HG02763 (cell line): ENCODE measurements at regions not wholly inside any gene's neighbourhood (a gene's known extent, or its start where the extent isn't known, plus 50 kb on each side); places are given as distances from the start of the nearest gene placed in this dataset.

Experiments used
- ATAC-seq: cut with Tn5 transposase; IDR thresholded peaks from one replicate; pipeline ENCODE4 v1.9.1; 2021; ENCODE audit warnings: mild to moderate bottlenecking, moderate library complexity; ENCODE audit not compliant: unreplicated experiment

DNA sequence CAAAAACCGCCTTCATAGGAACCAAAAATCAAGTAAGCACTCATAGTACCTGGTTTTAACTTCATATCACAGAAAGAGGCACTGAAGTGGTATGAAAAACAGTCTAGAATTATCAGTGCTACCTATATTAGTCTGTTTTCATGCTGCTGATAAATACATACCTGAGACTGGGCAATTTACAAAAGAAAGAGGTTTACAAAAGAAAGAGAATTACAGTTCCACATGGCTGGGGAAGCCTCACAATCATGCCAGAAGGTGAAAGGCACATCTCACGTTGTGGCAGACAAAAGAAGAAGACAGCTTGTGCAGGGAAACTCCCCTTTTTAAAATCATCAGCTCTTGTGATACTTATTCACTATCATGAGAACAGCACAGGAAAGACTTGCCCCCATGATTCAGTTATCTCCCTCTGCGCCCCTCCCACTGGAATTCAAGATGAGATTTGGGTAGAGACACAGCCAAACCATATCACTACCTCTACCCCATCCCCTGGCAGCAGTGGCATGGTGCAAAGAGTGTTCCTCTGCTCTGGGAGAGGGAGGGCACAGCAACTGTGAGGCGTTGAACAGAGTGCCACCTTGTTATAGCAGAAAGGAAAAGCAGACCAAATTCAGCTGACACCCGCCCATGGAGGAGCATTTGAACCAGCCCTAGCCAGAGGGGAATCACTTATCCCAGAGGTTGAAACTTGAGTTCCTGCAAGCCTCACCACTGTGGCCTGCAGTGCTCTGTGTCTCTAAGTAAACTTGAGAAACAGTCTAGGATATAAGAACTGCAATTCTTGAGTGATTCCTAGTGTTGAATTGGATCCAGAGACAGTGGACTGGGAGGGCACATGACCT, 61.9 kb upstream of the PTPRZ1 start:
- no peak for ATAC-seq

DNA sequence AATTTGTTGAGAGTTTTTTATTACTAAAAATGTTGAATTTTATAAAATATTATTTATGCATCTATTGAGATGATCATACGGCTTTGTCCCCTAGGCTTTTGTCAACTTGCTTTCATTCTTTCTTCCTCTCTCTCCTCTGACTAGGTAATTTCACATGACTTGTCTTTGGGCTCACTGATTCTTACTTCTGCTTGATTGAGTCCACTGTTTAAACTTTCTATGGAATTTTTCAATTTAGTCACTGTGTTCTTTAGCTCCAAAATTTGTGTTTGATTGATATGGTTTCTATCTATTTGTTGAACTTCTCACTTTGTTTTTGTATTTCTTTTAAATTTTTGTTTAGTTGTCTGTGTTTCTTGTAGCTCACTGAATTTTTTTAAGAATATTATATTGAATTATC, 65.9 kb upstream of the PTPRZ1 start:
- ATAC-seq = no peak

DNA sequence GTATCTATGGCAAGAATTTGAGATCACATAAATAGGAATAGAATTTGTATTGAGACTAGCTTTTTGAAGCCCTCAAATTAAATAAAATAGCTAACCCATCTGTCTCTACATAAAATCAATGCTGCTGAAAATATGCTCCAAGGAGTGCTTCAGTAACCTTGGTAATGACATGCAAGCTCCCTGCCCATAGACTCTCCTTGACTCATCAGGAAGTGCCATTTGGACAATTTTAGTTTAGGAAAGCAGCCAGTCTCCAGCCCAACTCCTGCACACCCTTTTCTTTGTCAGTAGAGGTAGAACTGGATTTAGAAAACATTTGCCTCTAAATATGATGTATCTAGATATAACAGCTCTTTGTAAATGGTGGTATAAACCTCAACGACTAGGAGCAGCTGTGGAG, 69.9 kb upstream of the PTPRZ1 start:
- no peak for ATAC-seq

DNA sequence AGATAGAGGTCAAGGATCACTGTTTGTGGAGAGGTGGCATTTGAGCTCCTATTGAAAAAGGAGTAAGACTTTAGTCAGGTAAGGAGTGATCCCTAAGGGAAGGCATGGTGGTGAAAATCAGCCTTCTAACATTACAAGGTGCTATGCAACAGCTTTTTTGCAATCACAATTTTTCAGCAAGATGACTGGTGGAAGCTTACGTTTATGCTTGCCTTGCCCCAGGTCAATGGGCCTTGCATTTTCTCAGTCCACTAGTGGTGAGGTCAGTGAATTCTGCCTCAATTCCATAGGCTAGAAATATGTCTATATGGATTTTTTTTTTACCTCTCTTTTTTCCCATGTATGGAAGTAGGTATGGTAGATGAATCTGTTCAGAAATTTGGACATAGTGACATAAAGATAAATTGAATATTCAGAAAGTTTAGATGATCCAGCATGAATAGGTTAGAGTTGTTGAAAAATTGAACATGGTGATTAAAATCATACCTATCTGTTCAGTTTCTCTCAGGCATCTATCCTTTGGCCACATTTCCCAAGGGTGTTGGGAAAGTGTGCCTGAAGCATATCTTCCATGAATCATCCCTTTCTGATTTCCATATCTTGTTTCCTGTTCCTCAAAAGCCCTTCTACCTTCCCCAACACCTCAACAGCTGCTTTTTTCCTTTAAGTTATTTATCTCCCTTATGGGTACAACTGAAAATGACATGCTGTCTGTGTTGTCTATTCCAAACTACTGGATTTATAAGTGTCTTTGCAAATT, 71.9 kb upstream of the PTPRZ1 start:
- ATAC-seq = no peak

DNA sequence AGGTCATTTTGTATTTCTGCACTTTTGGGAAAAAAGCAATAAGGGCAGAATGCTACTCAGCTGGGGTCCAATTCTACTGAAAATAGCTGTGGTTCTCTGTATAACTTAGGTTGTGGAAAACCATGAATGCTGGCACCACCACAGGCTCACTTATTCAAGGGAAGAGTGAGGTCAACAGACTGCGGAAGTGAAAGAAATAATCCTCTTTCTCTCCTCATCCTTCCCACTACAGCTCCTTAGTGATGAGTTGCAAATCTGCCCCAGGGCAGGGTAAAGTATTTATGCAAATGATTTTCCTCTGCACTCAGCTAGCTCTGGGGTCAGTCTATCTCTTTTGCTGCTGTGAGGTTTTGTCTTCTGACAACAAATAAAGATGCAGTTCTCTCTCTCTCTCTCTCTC, 74.1 kb upstream of the PTPRZ1 start:
- ATAC-seq = no peak

DNA sequence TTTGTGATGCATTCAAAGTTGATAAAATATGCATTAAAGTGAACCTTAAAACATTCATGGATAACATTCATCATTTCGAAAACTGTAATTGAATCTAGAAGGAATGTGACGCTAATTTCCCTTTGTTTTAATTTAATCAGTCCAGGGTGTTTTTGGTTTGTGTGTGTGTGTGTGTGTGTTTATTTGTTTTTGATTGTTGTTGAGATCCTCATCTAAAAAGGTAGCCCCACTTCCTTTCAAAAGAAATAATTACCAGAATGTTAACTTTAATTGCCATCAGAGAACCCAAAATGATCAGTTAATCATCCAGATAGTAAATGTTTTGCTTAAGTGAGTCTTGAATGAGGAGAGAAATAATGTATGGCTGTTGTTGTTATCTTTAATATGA, 74.5 kb upstream of the PTPRZ1 start:
- ATAC-seq = no peak

DNA sequence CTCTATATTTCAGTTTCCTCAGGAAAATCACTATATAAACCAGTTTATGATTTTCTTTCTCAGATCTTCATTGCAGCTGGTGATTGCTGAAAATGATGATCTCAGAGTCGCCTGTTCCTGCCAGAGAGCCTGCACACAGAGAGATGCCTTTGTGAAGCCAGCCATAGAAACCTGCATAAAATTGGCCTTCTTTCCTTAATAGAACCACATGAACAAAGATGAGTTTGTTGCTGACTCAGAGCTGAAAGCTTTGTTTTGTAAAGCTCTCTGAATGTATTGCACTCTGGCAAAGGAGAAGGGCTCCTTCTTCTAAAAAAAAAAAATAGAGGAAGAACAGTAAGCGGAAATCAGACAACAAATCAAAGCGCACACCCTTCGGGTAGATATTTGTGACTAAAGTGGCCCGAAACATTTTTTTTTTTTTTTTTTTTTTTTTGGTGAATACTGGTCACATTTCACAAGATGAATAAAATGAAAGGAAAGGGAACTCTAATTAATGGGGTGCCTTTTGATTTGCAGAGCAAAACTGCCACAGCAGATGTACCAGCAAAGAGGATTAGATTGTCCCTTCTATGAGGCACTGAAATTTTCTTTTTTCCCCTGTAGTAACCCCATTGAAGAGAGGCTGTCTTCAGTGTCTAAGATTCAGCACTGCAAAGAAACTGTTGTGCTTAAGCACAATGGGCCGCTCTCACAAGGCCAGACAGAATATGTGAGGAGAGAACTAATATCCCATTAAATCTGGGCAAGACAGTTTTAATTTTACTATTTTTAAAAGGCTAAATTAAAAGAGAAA, 75.1 kb upstream of the PTPRZ1 start:
- no peak for ATAC-seq

DNA sequence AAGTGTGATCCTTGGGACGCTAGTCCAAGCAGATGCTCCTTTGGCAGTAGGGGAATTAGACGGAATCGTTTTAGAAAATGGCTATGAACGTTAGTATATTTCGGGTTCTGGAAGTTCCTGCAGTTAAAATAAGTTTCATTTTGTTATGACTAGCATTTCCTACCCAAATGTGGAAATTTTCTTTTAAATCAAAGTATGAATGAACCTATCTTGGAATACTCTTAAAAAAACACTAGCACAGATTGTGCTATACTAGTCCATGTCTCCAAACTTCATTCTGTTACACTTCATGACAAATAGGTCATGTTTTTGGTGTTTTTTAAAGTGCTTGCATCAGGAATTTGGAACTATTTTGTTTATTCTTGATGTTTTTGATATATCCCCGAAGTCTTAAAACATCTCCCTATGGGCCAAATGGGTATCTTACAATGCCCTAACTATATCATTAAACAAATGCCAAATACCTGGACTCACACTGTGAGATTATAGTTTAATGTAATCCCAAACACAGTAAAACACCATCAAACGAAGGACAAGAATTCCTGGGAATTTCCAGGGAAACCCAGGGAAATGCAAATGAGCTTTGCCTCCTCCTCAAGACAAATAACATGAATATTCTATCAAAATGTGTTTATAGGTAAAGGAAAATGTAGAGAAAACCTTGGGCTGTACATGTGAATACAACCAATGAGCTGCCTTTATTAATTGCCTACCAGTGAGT, 75.9 kb upstream of the PTPRZ1 start:
- no peak for ATAC-seq

DNA sequence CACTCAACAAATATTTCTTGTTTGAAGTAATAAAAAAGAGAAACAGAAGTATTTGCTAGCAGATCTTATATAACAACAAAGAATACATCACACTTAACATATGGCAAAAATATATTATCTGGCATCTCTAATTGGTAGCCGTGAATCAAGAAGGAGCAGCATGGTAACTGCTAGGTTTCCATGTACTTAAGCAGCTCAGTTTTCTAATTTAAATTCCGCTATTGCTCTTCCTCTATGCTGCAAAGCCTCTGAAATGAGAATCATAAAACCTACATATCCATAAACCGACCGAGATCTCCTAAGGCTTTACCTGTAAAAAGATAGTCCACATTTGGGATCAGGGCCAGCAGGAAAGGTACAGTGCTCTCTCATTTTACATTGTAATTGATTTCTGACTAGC, 76.6 kb upstream of the PTPRZ1 start:
- ATAC-seq = no peak

DNA sequence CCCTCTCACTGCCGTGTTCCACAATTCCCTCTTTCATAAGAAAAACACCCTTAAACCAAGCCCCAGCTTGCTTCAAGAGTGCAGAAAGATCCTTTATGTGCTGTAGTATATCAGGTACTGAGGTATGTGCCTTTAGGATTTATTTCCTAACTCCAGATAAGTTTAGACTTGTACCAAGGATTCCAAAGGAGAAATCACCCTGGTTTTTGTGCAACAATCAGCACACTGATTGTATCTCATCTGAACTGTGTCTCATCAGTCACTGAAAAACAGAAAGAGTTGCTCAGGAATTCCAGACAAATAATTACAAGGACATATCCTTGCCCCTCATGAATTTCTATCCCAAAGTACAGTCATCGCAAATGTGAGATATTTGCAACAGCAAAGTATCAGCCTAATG, 77.2 kb upstream of the PTPRZ1 start:
- ATAC-seq = no peak

DNA sequence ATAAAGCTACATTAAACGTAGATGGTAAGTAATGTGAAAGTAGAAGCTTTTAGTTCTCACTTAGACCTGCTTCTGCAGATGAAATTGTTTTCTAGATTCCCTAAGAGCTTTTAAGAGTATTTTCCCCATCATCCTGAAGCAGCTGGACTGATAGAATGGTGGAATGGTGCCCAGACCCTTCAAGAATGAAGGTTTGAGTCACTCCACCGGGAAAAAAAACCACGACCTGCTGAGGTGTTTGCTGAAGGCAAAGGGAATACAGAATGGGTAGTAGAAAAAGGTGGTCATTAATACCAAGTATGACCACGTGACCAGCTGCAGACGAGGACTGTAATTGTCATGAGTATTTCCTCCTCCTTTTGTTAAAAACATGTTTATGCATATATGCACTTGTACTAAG, 79.2 kb upstream of the PTPRZ1 start:
- ATAC-seq = no peak

DNA sequence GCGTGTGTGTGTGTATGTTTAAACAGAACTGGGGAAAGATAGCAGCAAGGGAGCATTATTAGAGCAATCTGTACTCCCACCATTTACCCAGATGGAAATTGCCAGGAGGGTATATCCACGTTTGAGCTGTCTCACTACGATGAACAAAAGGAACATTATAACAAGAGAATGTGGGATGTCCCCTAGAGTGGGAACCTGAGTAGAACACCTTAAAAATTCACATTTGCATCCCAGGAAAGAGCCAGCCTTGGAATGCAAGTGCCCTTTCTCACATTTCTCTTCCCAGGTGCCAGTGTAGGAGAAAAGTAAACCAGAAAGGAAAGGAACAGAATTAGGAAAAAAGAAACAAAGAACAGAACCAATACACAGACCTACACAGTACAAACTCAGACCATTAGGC, 95.3 kb upstream of the PTPRZ1 start:
- no peak for ATAC-seq

DNA sequence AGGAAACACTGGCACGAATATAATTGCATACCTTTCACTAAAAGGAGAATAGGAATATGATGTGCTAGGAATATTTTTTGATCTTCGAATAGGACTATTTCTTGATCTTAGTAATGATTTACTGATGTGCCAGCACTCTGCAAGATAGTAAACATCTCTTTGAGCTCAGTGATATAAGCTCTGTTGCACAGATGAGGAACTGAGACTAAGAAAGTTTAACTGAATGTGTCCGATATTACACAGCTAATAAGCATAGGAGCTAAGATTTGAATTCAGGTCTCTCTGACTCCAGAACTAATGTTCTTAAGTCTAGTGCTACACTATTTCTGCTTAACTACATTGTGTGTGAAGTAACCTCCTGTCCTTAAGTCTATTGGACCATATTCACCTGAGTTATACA, 98.4 kb upstream of the PTPRZ1 start:
- ATAC-seq = no peak

DNA sequence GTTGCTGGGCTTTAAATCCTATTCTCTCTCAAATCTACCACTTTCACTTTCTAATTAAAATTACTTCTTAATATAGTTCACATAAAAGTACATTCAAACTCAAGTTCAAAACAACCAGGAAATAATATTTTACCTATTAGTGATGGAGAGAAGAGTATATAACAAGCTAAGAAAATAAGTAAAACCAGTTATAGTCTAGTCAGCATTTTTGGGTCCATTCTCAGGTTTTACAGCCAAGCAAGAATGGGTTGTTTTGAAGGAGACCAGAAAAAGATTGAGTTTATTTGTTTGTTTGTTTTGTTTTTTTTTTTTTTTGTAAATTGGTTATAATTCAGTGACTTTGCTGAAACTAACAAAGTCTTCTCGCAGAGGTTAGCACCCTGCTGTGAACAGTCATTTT, 106.3 kb upstream of the PTPRZ1 start:
- no peak for ATAC-seq

DNA sequence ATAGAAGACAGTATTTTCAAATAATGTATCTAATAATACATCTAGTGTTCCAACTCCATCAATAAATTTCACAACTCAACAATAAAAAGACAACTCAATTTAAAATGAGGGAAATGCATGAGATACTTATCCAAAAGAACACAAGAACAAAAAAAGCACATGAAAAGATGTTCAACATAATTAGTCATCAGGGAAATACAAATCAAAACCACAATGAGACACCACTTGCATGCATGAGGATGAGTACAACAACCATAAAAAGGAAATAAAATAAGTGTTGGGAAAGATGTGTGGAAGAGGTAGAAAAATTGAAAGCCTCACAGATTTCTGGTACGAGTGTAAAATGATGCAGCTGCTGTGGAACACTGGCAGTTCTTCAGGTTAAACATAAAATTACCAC, 111.6 kb upstream of the PTPRZ1 start:
- no peak for ATAC-seq

DNA sequence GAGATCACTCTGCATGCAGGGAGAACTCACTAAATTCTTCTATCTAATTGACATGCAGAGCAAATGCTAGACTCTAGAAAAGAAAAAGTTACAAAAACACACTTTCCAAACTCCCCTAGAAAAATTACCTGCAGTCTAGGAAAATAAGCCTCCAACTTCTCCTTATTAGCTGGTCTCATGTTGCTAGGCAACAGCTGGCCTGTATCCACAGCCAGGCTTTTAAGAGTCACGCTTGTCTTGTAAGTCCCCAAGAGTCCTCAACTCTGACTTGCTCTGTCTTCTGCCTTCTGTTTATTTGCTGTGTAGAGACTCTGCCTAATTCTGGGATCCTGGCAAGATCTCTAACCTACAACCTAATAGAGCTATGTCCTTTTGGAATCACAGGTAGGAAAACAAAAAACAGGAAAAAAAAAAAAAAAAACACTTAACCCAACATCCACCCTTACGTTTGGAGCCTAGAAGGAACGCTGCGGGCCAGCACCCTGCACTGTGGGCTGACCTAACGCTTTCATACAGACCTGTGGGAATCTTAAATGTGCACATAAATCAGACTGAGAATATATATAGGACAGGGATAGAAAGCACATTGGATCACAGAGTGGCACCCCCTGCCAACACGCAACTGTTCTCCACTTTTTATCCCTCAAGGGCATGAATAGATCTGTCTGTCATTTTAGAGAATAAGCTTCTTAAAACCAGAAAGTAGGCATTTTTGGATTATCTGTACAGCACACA, 117.0 kb upstream of the PTPRZ1 start:
- ATAC-seq = no peak

DNA sequence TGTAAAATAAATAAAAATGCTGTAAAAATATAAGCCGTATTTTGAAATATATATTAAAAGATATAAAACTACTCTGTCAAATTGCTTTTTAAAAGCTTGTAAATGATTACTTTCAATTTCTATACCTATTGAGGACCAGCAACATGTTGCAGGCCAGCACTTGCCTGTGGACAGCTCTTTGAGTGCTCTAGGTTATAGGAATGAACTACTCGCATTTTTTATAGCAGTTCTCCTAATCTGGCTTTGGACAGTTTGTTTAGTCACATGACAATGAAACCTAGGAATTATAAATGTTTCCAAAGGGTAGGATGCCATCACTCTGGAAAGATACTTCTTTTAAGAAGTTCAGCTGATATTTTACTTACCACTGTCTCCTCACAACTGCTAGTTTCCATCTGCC, 117.7 kb upstream of the PTPRZ1 start:
- ATAC-seq = no peak

DNA sequence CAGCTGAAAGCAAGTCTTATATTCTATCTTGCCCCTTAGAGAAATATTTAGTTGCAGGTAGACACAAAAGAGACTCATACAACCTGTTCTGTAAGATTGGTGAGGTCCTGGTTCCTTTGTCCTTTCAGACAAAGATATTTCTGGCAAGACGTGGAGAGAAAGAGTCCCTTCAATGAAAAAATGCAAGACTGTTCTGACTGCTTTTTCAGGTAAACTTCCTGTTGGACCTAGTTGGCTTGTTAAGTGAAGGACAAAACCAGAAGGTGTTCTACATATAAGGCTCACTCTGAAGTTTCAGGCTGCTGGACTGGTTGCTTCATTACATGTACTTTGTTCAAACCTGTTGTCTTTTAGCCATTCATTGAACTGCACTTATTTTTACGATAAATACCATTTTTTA, 119.0 kb upstream of the PTPRZ1 start:
- no peak for ATAC-seq

DNA sequence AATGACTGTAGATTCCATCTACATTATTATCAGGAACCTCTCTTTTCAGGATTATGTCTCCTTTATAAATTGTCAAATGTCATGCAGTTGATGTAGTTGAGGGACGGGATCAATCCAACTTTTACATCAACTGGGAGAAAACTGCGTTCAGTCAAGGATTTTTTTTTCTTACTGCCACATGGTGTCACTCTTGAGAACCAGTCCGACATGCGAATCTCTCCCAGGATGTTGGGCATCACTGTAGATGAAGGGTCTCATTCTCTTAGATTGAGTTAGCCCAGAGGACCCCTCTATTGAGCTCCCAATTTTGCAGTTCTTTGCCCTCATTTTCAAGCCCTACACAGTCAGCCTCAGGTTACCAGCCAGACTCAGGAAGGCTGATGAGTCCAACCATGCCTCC, 120.3 kb upstream of the PTPRZ1 start:
- ATAC-seq = no peak

DNA sequence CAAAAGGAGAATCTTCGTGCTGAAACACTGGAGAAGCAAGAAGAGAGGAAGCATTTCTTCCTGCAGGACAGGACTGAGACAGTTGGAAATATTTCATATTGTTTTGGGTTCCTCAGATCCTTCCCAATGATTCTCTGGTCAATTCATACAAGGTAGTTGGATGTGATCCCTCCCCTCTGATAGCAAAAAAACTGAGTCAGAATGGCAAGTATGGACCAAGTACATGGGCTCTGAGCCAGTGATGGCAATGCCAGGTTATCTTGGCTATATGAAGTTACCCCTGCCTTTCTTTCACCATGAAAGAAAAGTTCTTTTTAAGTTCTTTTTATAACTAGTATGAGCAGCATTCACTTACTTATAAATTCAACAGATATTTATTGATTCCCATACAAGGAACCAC, 124.4 kb upstream of the PTPRZ1 start:
- no peak for ATAC-seq
